Stomach (tissue), 8 donors: ENCODE measurements at regions not wholly inside any gene's neighbourhood (a gene's known extent, or its start where the extent isn't known, plus 50 kb on each side); places are given as distances from the start of the nearest gene placed in this dataset.

ENCODE experiments used
- DNase-seq, 2 donors: peaks; one replicate each; pipeline versions ENCODE4 v3.0.0 to v3.0.0-alpha.2; 2013 to 2019
- H3K27ac ChIP-seq, 5 donors: fragments of 200-600 bp in 4 of 5; sonication (generic) in 4 of 5; one replicate each; pipeline ENCODE4 v1.5.1; 2013 to 2019; ENCODE audit warnings: mild to moderate bottlenecking in 1 of 5, moderate library complexity in 1 of 5
- H3K27me3 ChIP-seq, 3 donors: fragments of 200-600 bp; sonication (generic); one replicate each; pipeline ENCODE4 v1.5.1; 2017 to 2019; ENCODE audit warnings: mixed run types in 1 of 3
- H3K36me3 ChIP-seq, 4 donors: fragments of 200-600 bp; sonication (generic); 1 replicate in 3 of 4; 2 replicates in 1 of 4; pipeline ENCODE4 v1.5.1; 2016 to 2019
- H3K4me1 ChIP-seq, 4 donors: fragments of 200-600 bp; sonication (generic); one replicate each; pipeline ENCODE4 v1.5.1; 2016 to 2019
- H3K4me3 ChIP-seq, 4 donors: fragments of 200-600 bp; sonication (generic) in 3 of 4; one replicate each; pipeline ENCODE4 v1.5.1; 2016 to 2019; ENCODE audit warnings: mild to moderate bottlenecking in 1 of 4
- H3K9me3 ChIP-seq, 4 donors: fragments of 200-600 bp; sonication (generic); one replicate each; pipeline ENCODE4 v1.5.1; 2016 to 2019
- EP300 ChIP-seq: sonication (generic); formaldehyde crosslinking; IDR thresholded peaks from one replicate; pipeline ENCODE4 v1.6.1; 2017; ENCODE audit warnings: antibody characterized with exemption
- POLR2A ChIP-seq, 4 donors: fragments of 450-650 bp; IDR thresholded peaks; one replicate each; pipeline ENCODE4 v1.6.1; 2016; ENCODE audit warnings: antibody characterized with exemption in 4 of 4, control low read depth in 2 of 4, mild to moderate bottlenecking in 1 of 4, moderate library complexity in 1 of 4
- POLR2AphosphoS5 ChIP-seq, 3 donors: sonication (generic); formaldehyde crosslinking; IDR thresholded peaks; one replicate each; pipeline ENCODE4 v1.6.1; 2016; ENCODE audit warnings: antibody characterized with exemption in 3 of 3
- WGBS, 5 donors: extraction: QIAGEN DNeasy Blood & Tissue Kit in 3 of 5; methylation state at CpG; one replicate each; pipeline versions ENCODE4 v1.1.5 to v1.1.7; 2013 to 2018; 5-methylcytosine and 5-hydroxymethylcytosine counted together
- intact Hi-C: fragments of 100-400 bp; cut with DNase I; formaldehyde crosslinking; loops from one replicate; pipeline ENCODE4 v1.15.1; 2023; ENCODE audit warnings: low total_unique reads
- TF ChIP-seq, protein P1 (sequence below), 7 experiments: fragments of 450-650 bp in 4 of 7; fragments of 200-600 bp in 3 of 7; sonication (generic) in 3 of 7; IDR thresholded peaks; one replicate each; pipeline ENCODE4 v1.5.1; 2016 to 2019; ENCODE audit warnings: antibody characterized with exemption in 7 of 7, control low read depth in 2 of 7, mild to moderate bottlenecking in 1 of 7
- donor health status: healthy with polysubstance abuse.
- donor health status: Bipolar disorder and iron deficiency.
- donor health status: healthy.

DNA sequence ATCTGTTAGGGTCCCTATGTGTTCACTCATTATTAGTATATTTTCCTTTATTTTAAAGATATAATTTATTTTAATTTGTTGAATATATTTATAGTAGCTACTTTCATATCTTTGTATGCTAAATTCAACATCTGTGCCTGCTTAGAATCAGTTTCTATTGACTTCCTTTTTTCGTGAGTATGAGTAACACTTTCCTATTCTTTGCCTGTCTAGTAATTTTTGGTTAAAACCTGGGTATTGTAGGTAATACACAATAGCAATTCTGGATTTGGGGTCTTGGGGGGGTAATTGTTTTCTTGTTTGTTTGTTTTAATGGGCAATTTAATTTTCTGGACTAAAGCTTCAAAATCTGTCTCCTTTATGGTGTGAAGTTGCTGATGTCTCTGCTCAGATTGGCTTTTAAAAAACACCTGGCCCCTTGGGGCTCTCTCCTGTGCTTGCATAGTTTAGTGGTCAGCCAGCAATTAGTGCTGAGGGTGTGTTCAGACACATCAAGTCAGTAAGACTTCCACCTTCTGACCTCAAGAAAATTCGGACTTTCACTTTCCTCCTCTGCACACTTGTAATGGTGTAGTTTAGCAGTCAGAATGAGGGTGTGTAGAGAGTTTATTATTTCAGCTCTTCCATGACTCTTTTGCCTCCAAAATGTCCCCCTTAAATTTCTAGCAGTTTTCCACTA, 124.4 kb upstream of the MAP1B start:
- intact Hi-C loops, result no loop called here

GRCh38 chr5:71986101-71986500, 121.2 kb upstream of the MAP1B start:
- WGBS, 5 donors, result 57 to 77% (median 70%) methylated on average over 2 of the region's 2 CpGs
- Histone ChIP-seq H3K4me3 (no peak overlapping the region), H3K36me3 (no peaks in the 10 kb centered on the region), H3K27me3 (no peaks in the 10 kb centered on the region), H3K4me1 (no peaks in the 10 kb centered on the region), H3K27ac (no peak overlapping the region), H3K9me3 (peaks cover 0 to 25% (median 10%) of the 10 kb centered on the region in 4 donors)
- TF ChIP-seq EP300, result no peak
- TF ChIP-seq POLR2AphosphoS5 (IDR thresholded peaks at IDR 0.05), result no peak
- TF ChIP-seq, protein P1, sequence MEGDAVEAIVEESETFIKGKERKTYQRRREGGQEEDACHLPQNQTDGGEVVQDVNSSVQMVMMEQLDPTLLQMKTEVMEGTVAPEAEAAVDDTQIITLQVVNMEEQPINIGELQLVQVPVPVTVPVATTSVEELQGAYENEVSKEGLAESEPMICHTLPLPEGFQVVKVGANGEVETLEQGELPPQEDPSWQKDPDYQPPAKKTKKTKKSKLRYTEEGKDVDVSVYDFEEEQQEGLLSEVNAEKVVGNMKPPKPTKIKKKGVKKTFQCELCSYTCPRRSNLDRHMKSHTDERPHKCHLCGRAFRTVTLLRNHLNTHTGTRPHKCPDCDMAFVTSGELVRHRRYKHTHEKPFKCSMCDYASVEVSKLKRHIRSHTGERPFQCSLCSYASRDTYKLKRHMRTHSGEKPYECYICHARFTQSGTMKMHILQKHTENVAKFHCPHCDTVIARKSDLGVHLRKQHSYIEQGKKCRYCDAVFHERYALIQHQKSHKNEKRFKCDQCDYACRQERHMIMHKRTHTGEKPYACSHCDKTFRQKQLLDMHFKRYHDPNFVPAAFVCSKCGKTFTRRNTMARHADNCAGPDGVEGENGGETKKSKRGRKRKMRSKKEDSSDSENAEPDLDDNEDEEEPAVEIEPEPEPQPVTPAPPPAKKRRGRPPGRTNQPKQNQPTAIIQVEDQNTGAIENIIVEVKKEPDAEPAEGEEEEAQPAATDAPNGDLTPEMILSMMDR (IDR thresholded peaks at IDR 0.05), result no peak
- no peak for TF ChIP-seq POLR2A (IDR thresholded peaks at IDR 0.05)
- intact Hi-C loops, result no loop called here
- DNase-seq, result no peak

More for the DNA sequence above, 124.4 kb upstream of the MAP1B start:
- no peaks in the 10 kb centered on the region for H3K36me3 ChIP-seq
- no peaks in the 10 kb centered on the region for H3K4me1 ChIP-seq
- peaks cover 0 to 25% (median 10%) of the 10 kb centered on the region in 4 donors for H3K9me3 ChIP-seq
- no peak overlapping the region for H3K27ac ChIP-seq
- WGBS, 5 donors, result 48 to 74% (median 67%) methylated on average over 2 of the region's 2 CpGs
- H3K27me3 ChIP-seq, result no peaks in the 10 kb centered on the region
- H3K4me3 ChIP-seq, result no peak overlapping the region
- no peak for DNase-seq
- TF ChIP-seq POLR2AphosphoS5 (IDR thresholded peaks at IDR 0.05) (no peak), POLR2A (IDR thresholded peaks at IDR 0.05) (no peak), EP300 (no peak)
- TF ChIP-seq, protein P1 (IDR thresholded peaks at IDR 0.05), result no peak

- intact Hi-C loops, result no loop called here
- no peak overlapping the region for H3K27ac ChIP-seq
- peaks cover 0 to under 1% (median 0%) of the 10 kb centered on the region in 4 donors for H3K9me3 ChIP-seq
- no peaks in the 10 kb centered on the region for H3K4me1 ChIP-seq
- no peak overlapping the region for H3K4me3 ChIP-seq
- no peaks in the 10 kb centered on the region for H3K36me3 ChIP-seq
- TF ChIP-seq POLR2AphosphoS5 (IDR thresholded peaks at IDR 0.05) (no peak), POLR2A (IDR thresholded peaks at IDR 0.05) (no peak), EP300 (no peak)
- TF ChIP-seq, protein P1 (IDR thresholded peaks at IDR 0.05), result no peak
- 69 to 86% (median 82%) methylated on average over 1 of the region's 1 CpG for WGBS, 5 donors
- no peaks in the 10 kb centered on the region for H3K27me3 ChIP-seq
- no peak for DNase-seq
Measured at GRCh38 chr5:71988808-71989207, 118.5 kb upstream of the MAP1B start.

DNA sequence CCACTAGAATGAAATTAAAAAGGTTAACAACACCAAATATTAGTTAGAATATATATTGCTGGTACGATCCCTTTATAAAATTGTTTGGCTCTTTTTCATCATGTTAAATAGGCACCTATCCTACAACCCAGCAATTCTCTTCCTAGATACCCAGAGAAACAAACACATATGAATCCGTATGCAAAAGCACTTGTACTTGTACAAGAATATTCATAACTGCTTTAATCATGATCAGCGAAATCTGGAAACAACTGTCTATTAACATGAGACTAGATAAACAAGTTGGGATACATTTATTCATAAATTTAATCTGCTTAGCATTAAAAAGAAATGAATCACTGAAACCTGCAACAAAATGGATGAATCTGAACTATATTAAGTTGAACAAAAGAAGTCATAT, 113.7 kb upstream of the MAP1B start:
- Histone ChIP-seq H3K4me3 (no peak overlapping the region), H3K9me3 (no peaks in the 10 kb centered on the region), H3K27me3 (no peaks in the 10 kb centered on the region), H3K27ac (no peak overlapping the region), H3K36me3 (no peaks in the 10 kb centered on the region), H3K4me1 (no peaks in the 10 kb centered on the region)
- TF ChIP-seq, protein P1 (IDR thresholded peaks at IDR 0.05), result no peak
- TF ChIP-seq POLR2A (IDR thresholded peaks at IDR 0.05) (no peak), EP300 (no peak), POLR2AphosphoS5 (IDR thresholded peaks at IDR 0.05) (no peak)
- no peak for DNase-seq
- 90 to 92% (median 91%) methylated on average over 3 of the region's 3 CpGs for WGBS, 5 donors
- intact Hi-C loops, result no loop called here
